Inferior parietal cortex (tissue), 1 donor: ENCODE measurements at regions not wholly inside any gene's neighbourhood (a gene's known extent, or its start where the extent isn't known, plus 50 kb on each side); places are given as distances from the start of the nearest gene placed in this dataset.

Source experiments
- DNase-seq: peaks from one replicate; pipeline ENCODE4 v3.0.0-alpha.2; 2016; ENCODE audit errors: extremely low spot score

GRCh38 chr6:21377356-21377755, 216.2 kb upstream of the SOX4 start:
- DNase-seq, result no peak

GRCh38 chr6:21381331-21381963, 212.1 kb upstream of the SOX4 start:
- DNase-seq, result no peak

DNA sequence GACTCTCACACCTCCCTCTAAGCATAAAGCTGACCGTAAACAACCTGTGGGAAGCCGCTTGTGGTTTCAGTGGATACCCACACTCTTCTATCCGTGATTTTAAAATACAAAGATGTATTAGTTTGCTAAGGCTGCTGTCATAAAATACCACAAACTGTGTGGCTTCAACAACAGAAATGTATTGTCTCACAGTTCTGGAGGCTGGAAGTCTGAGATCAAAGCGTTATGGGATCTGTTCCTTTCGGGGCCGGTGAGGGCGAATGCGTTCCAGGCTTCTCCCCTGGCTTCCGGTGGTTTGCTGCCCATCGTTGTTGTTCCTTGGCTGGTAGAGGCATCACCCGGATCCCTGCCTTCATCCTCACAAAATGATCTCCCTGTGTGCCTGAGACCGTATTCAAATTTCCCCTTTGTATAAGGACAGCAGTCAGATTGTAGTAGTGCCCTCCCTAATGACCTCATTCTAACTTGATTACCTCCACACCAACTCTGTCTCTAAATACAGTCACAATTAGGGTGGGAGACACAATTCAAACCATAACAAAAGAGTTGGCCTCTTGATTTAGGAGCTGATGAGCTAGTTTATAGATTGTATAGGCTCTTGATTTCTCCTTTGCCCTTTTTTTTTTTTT, 210.6 kb upstream of the SOX4 start:
- no peak for DNase-seq

DNA sequence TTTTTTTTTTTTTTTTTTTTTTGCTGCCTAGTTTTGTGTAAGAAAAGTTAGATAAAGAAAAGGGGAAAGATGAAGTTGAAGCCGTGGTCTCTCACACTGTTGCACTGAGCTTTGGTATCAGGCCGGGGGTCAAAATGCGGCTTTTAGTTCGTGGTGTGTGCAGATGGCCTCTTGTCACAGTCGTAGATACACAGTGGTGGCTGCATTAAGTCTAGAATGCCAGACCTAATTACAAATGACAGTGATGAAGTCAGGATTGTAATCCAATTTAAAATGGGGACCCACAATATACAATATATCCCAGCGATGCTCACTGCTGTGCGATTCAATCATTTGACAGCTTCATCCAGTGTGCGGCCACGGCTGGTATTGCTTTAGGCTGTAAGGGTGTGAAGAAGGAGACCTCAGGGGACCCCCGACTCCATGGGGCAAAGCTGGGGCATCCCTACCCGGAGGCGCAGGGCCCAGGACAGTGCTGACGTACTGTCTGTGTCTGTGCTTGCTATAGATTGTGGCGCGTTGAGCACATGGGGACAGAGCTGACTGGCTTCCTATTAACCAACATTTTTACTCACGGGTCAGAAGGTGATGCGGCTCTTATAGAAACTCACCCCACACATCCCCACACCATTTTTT, 210.0 kb upstream of the SOX4 start:
- DNase-seq, result no peak

DNA sequence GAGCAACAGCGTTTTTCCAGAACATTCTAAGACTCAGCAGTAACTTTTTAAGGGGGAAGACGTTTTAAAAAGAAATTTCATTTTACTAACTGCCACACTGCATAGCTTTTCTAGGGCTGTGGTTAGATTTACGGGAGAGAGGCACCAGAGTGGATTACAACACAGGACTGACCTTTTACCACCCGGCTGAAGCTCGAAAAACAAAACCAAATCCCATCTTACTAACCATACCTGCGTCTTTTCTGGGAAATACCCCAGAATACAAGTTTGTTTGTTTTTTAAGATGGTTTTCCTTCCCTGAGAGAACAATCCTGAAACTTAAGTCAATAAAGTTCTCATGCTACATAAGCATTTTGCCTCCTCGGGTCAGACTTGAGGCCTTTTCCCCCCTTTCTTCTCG, 209.3 kb upstream of the SOX4 start:
- no peak for DNase-seq

- DNase-seq, result no peak
Observed at GRCh38 chr6:21386744-21387143, 206.8 kb upstream of the SOX4 start.

DNA sequence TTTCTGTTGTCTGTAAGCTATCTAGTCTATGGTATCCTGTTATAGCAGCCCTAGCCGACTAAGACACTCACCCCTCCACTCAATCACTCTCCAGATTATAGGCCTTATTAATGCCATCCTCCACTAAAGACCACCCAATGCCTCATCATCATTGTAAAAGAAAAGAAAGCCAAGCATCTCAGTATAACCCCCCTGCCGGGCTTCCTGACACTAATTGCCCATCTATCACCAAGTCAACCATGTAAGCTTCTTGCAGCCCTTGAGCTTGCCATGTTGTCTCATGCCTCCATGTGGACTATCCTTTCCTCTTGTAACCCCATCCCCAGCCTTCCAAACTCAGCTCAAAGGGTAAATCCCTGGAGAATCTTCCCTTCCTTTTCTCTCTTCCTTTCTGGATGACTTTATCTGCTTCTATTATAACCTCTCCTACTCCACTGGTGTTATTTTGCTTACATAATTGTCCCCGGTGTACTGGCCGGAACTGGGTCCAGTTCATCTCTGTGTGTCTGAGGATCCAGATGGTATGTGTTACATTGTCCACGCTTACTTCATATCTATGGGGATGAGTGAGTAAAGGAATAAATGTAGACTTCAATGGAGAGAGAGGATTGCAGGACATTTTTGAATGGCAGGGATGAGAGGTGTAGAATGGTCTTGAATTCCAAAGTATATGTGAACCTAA, 202.9 kb upstream of the SOX4 start:
- DNase-seq, result no peak

- DNase-seq, result no peak
Observed at GRCh38 chr6:21392177-21392576, 201.4 kb upstream of the SOX4 start.

DNA sequence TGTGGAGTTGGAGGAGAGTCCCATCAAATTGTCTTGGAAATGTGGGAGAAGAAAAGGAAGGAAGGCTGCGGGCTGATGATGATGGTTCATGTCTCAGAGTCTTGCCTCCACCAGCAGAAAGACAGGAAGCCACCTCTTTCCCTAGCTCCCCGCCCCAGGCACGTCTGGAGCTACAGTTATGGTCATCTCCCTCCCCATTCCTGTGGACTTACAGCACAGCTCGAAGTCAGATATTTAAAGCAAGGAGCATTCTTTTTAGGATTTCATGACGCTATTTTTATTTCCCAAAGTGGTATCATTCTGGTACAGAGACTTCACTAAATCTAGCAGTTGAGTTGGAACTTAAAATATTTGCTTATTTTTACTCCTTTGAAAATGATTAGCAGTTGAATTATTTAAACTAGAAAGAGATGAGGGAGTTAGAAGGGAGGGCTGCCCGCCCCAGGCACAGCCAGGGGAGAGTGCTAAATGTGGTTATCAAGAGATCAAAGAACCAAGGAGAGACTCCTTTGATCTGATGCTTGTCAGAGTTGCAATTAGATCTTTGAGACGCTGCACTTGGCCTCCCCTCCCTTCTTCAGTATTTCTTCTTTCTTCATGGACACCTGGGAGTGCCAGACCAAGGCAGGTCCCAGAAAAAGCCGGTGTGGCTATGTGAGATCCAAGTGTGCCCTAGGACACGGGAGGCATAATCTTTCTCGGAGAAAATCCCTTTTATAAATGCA, 199.9 kb upstream of the SOX4 start:
- no peak for DNase-seq

DNA sequence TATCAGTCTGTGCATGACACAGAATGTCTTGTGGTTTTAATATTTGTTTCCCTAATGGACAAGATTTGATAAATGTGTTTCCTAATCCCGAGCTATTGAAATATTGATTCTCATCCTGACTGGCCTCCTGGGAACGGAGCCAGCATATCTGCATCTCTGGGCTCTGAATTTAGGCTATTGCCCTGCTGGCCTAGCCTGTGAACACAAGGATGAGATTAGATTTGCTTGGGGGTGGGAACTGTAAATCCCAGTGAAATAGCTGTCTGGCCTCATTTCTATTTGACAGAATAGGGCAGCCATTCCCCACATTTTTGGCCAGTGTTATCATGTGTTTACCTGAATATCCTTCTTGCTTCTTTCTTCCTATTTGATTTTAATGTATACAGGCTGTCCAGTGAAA, 198.4 kb upstream of the SOX4 start:
- DNase-seq, result no peak

DNA sequence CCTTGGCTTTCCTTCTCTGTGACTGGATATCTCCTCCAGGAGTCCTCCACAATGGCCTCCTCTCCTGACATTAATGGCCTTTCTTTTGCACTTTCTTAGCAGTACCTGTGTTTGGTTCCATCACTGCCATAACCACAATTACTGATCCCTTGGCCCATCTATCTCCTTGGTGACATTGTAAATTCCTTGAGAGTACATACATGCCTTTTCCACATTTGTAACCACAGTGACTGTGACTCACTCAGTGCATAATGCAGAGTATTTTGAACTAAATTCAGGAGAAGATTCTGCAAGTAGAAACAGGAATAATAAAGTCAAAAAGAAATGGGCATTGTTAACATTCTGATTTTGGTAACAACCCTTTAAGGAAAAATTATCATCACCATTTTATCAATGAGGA, 197.2 kb upstream of the SOX4 start:
- no peak for DNase-seq

DNA sequence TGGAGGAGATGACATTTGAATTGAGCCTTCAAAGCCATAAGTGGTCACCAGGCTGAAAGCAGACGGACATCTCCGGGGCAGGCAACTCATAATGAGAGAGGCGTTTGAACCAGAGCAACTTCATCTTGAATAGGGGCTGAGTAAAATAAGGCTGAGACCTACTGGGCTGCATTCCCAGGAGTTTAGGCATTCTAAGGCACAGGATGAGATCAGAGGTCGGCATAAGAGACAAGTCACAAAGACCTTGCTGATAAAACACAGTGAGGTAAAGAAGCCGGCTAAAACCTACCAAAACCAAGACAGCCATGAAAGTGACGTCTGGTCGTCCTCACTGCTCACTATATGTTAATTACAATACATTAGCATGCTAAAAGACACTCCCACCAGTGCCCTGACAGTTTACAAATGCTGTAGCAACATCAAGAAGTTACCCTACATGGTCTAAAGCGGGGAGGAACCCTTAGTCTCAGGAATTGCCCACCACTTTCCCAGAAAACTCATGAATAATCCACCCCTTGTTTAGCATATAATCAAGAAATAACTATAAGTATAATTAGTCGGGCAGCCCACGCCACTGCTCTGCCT, 194.7 kb upstream of the SOX4 start:
- DNase-seq, result no peak

DNA sequence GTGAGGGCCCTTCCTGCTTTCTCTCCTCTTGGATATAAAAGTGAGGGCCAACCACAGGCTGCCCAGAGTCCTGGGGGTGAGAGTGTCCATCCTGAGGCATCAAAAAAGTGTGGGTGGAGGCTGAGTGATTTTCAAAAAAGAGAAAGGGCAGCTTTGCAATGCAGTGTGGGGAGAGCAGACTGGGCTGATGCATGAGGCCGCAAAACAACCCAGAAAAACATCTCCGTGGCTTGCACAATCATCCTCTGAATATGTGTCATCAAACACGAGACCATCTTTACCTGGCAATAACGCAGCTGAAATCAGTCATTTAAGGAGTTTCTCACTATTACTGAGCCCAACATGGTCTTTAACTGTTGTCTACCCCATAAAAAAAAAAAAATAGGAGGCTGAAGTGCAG, 191.2 kb upstream of the SOX4 start:
- DNase-seq, result no peak

GRCh38 chr6:21404577-21404976, 189.0 kb upstream of the SOX4 start:
- DNase-seq, result no peak

GRCh38 chr6:21406316-21406715, 187.2 kb upstream of the SOX4 start:
- DNase-seq, result no peak

DNA sequence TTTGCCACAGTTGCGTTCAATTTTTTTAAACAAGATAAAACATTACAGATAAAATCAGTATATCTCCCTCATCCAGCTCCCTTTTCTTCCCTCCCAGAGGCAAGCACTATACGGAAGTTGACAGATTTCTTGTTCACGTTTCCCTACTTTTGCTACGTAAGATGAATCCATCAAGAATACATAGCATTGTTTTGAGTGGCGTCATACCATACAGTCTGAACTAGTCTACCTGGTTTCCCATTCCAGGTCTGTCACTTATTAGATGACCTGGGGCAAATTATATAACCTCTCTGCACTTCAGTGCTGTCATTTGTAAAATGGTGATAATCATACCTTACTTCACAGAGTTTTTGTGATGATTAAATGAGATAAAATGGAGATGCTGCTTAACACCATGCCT, 184.3 kb upstream of the SOX4 start:
- DNase-seq, result no peak

DNA sequence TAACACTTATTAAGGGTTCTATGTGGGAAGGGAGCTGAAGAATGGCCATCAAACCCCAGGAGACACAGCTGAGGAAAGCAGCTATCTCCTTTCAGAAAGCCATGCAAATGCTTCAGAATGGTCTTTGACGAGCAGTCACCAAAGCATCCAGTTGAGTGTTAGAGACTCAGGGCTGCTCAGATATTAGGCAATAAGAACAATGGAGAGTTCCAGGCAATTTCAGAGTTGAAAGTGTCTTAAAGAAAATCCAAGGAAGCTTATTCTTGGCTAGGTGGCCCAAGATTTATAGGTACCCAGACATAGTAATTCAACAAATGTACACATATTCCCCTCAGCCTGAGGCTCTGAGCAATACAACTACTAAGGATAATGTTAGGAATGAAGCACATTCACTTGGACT, 180.1 kb upstream of the SOX4 start:
- DNase-seq, result no peak

GRCh38 chr6:21414065-21414464, 179.5 kb upstream of the SOX4 start:
- no peak for DNase-seq

DNA sequence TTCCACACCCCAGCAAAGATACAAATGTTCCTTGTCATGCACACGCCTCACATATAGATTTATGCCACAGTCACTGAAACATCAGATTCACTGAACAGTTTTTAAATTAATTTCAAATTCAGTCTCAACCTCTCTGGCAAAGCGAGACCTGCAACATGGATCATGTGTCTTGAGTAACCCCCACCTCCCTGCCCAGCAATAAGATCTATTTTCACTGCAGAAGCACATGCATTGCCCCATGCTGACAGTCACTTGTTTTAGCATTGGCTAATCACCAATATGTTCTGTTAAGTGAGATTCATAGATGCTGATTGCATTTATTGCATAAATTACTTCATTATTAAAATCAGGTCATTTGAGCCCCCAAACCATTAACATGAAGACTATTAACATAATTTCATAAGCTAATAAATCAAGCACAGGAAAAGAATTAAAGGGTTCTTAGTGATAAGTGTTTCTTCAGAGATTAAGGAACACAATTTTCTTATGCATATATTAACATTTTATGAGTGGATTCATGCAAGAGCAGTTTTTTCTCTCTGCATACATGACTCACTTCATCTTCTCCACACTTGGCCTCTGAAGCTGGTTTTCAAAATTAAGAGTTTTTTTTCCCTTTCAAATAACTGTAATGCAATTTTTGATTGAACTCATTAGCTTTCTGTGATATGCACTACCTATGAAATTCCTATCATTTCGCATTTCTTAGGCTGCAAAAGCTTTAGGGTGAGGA, 173.2 kb upstream of the SOX4 start:
- DNase-seq, result no peak

DNA sequence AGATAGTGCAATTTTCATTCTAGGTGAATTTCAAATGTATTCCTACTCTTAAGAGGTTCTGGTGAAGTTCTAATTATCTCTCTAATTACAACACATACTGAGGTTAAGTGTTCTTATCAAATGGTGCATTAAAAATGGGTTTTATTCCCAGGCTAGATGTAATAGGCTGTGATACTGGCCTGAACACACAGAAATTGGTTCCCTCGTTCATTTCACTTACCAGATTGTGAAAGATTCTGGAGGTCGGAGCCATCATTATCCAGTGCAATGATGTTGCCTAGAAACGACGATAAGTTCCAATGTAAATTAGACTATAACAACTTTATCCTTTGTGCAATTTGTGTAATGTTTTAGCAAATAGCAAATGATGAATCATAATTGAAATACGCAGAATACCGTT, 172.6 kb upstream of the SOX4 start:
- no peak for DNase-seq
